Endothelial cell of umbilical vein (primary cell): ENCODE measurements at regions not wholly inside any gene's neighbourhood (a gene's known extent, or its start where the extent isn't known, plus 50 kb on each side); places are given as distances from the start of the nearest gene placed in this dataset.

ENCODE experiments used
- BruUV-seq: library from RNA; stranded (reverse); fragments of 400-500 nt; replicated peaks from 2 replicates; lab custom pipeline; 2021; lab: Mats Ljungman, UMichigan
- CTCF ChIA-PET: fragments of 300-600, 350-600 bp; sonication (Branson Sonifier 250); formaldehyde crosslinking; loops from one replicate; lab custom pipeline; 2021; ENCODE audit warnings: antibody characterized with exemption, inconsistent platforms; lab: Charles Lee
- POLR2A ChIA-PET: fragments of 300-600, 350-600 bp; sonication (Branson Sonifier 250); formaldehyde crosslinking; loops from one replicate; lab custom pipeline; 2021; ENCODE audit warnings: antibody characterized with exemption, inconsistent platforms; lab: Charles Lee
- DNase-seq: peaks from one replicate; pipeline ENCODE4 v3.0.0-alpha.2; 2011; ENCODE audit warnings: low read depth, low spot score
- FAIRE-seq: peaks from 2 replicates; lab custom pipeline; 2011; peaks lifted over from hg19 to GRCh38; lab: Jason Lieb, UNC
- H2AFZ ChIP-seq: 2 replicates; pipeline ENCODE4 v1.6.0; 2012; ENCODE audit warnings: low read depth, low read length, control low read depth, inconsistent platforms
- H3K27ac ChIP-seq: 2 replicates; pipeline ENCODE4 v1.5.1; 2011; ENCODE audit warnings: low read depth, mild to moderate bottlenecking, control low read depth, low read length, moderate library complexity; ENCODE audit not compliant: insufficient read depth
- H3K27me3 ChIP-seq, 2 experiments: 2 replicates each; pipeline versions ENCODE4 v1.6.0 to v1.6.1; 2011; ENCODE audit warnings: low read length in 2 of 2, mixed read lengths in 1 of 2; ENCODE audit not compliant: control insufficient read depth in 2 of 2, insufficient read depth in 2 of 2
- H3K36me3 ChIP-seq, 2 experiments: 2 replicates in 1 of 2; 3 replicates in 1 of 2; pipeline ENCODE4 v1.5.1; 2011; ENCODE audit warnings: low read length in 2 of 2, mild to moderate bottlenecking in 1 of 2, moderate library complexity in 1 of 2; ENCODE audit not compliant: control insufficient read depth in 2 of 2, insufficient read depth in 2 of 2; ENCODE audit errors: extremely low read depth in 1 of 2
- H3K4me1 ChIP-seq: 3 replicates; pipeline ENCODE4 v1.5.1; 2011; ENCODE audit warnings: mild to moderate bottlenecking, low read length; ENCODE audit not compliant: control insufficient read depth, insufficient read depth; ENCODE audit errors: extremely low read depth
- H3K4me2 ChIP-seq: 2 replicates; pipeline ENCODE4 v1.6.1; 2011; ENCODE audit warnings: low read length, control low read depth, mixed read lengths; ENCODE audit not compliant: insufficient read depth
- H3K4me3 ChIP-seq, 3 experiments: fragments of 200-600 bp in 1 of 3; sonication (generic), shearing (Covaris generic) in 1 of 3; replicated peaks in 1 of 3; 2 replicates each; pipeline ENCODE4 v1.5.1; 2011 to 2016; ENCODE audit warnings: control low read depth in 3 of 3, low read length in 3 of 3, mild to moderate bottlenecking in 2 of 3, inconsistent platforms in 1 of 3, low read depth in 1 of 3, moderate library complexity in 1 of 3; ENCODE audit not compliant: insufficient read depth in 1 of 3
- H3K79me2 ChIP-seq: 2 replicates; pipeline ENCODE4 v1.6.0; 2012; ENCODE audit warnings: low read length, inconsistent platforms; ENCODE audit not compliant: control insufficient read depth, insufficient read depth
- H3K9ac ChIP-seq: replicated peaks from 2 replicates; pipeline ENCODE3; 2011; ENCODE audit warnings: low read length, control low read depth; ENCODE audit not compliant: insufficient read depth; ENCODE audit errors: extremely low read depth
- H3K9me1 ChIP-seq: replicated peaks from 3 replicates; pipeline ENCODE4 v1.6.0; 2011; ENCODE audit warnings: mild to moderate bottlenecking, low read length; ENCODE audit not compliant: control insufficient read depth, insufficient read depth; ENCODE audit errors: extremely low read depth
- H3K9me3 ChIP-seq: replicated peaks from 2 replicates; pipeline ENCODE4 v1.5.1; 2012; ENCODE audit warnings: low read length, inconsistent platforms; ENCODE audit not compliant: control insufficient read depth, insufficient read depth
- H4K20me1 ChIP-seq: replicated peaks from 2 replicates; pipeline ENCODE3; 2011; ENCODE audit warnings: mild to moderate bottlenecking, low read length; ENCODE audit not compliant: control insufficient read depth, insufficient read depth; ENCODE audit errors: extremely low read depth
- CTCF ChIP-seq, 2 donors: IDR thresholded peaks; 1 replicate in 1 of 2; 2 replicates in 1 of 2; pipeline ENCODE4 v1.5.1; 2011; ENCODE audit warnings: low read length in 2 of 2, mild to moderate bottlenecking in 2 of 2, moderate library complexity in 2 of 2, control low read depth in 1 of 2, inconsistent platforms in 1 of 2, low read depth in 1 of 2; ENCODE audit not compliant: insufficient read depth in 1 of 2; ENCODE audit errors: extremely low read depth in 1 of 2
- EZH2 ChIP-seq: IDR thresholded peaks from 2 replicates; pipeline ENCODE4 v1.6.1; 2012; ENCODE audit warnings: borderline replicate concordance, low read depth, mild to moderate bottlenecking, moderate library complexity, low read length, inconsistent platforms; ENCODE audit not compliant: severe bottlenecking
- FOS ChIP-seq: IDR thresholded peaks from 2 replicates; pipeline ENCODE4 v1.6.1; 2011; ENCODE audit warnings: mild to moderate bottlenecking, low read length, moderate library complexity, borderline replicate concordance; ENCODE audit not compliant: insufficient read depth
- GATA2 ChIP-seq: IDR thresholded peaks from 2 replicates; pipeline ENCODE4 v1.7.0; 2011; ENCODE audit warnings: low read depth, mild to moderate bottlenecking, moderate library complexity, mixed read lengths, low read length; ENCODE audit not compliant: insufficient read length, insufficient read depth
- JUN ChIP-seq: IDR thresholded peaks from 2 replicates; pipeline ENCODE4 v1.6.1; 2011; ENCODE audit warnings: borderline replicate concordance, low read depth; ENCODE audit not compliant: insufficient read length, insufficient read depth
- MAX ChIP-seq: IDR thresholded peaks from 2 replicates; pipeline ENCODE4 v1.6.1; 2011; ENCODE audit not compliant: insufficient read depth, insufficient read length
- MYC ChIP-seq: IDR thresholded peaks from one replicate; pipeline ENCODE4 v1.6.1; 2011; ENCODE audit warnings: mild to moderate bottlenecking, low read depth, low read length
- POLR2A ChIP-seq: IDR thresholded peaks from 2 replicates; pipeline ENCODE4 v1.6.1; 2012; ENCODE audit warnings: low read depth, mild to moderate bottlenecking, control low read depth, low read length
- POLR2AphosphoS5 ChIP-seq: IDR thresholded peaks from 2 replicates; pipeline ENCODE4 v1.6.1; 2012; ENCODE audit warnings: low read depth, mild to moderate bottlenecking, control low read depth, low read length, moderate library complexity; ENCODE audit not compliant: insufficient read depth
- dilution Hi-C: fragments of 300-500 bp; cut with MboI; formaldehyde crosslinking; loops from one replicate; pipeline ENCODE4 v1.15.0; 2019; ENCODE audit warnings: low sequenced_read_pairs; ENCODE audit not compliant: extremely low pct_ligation_motif_present
- intact Hi-C: fragments of 100-400 bp; cut with micrococcal nuclease; formaldehyde crosslinking; loops from one replicate; pipeline ENCODE4 v1.10.0; 2022

GRCh38 chr7:84247591-84247990 lies 53.0 kb upstream of the SEMA3A start:
- no TSS peak for BruUV-seq

More at GRCh38 chr7:84247591-84247990, 53.0 kb upstream of the SEMA3A start:
- TF ChIP-seq GATA2 = no peak
- no peak for TF ChIP-seq POLR2AphosphoS5
- no peak for TF ChIP-seq JUN
- TF ChIP-seq CTCF (IDR thresholded peaks at IDR 0.05; ENCODE audit: extremely low read depth in 1 of 2, insufficient read depth in 1 of 2, low read depth in 1 of 2, low read length in 2 of 2) = no peak
- TF ChIP-seq POLR2A = no peak
- TF ChIP-seq EZH2 = no peak
- no peak for TF ChIP-seq MAX
- no peak for TF ChIP-seq MYC
- TF ChIP-seq FOS = no peak
- Histone ChIP-seq H3K27ac (no peak overlapping the region), H3K9ac (no peak overlapping the region), H3K4me2 (no peak overlapping the region), H4K20me1 (no peaks in the 10 kb centered on the region), H3K4me3 (no peak overlapping the region), H3K4me1 (no peaks in the 10 kb centered on the region), H3K79me2 (no peaks in the 10 kb centered on the region), H2AFZ (no peak overlapping the region), H3K27me3 (no peaks in the 10 kb centered on the region), H3K36me3 (no peaks in the 10 kb centered on the region), H3K9me1 (no peaks in the 10 kb centered on the region), H3K9me3 (no peaks in the 10 kb centered on the region)
- dilution Hi-C loops (no loop called here), intact Hi-C loops (no loop called here)
- no peak for DNase-seq
- FAIRE-seq = no peak
- CTCF ChIA-PET = no interaction called here
- POLR2A ChIA-PET = no interaction called here
